ENCODE measurements at regions not wholly inside any gene's neighbourhood (a gene's known extent, or its start where the extent isn't known, plus 50 kb on each side); places are given as distances from the start of the nearest gene placed in this dataset.

- Histone ChIP-seq H3K36me3 (no peaks in the 10 kb centered on the region), H3K4me3 (no peak overlapping the region), H3K9me3 (peaks cover 0 to 3% of the 10 kb centered on the region in 2 donors), H3K27ac (no peak overlapping the region), H3K27me3 (no peaks in the 10 kb centered on the region), H3K4me1 (no peaks in the 10 kb centered on the region)
- no peak for DNase-seq (ENCODE audit: low spot score)
- no peak for TF ChIP-seq CTCF (IDR thresholded peaks at IDR 0.05)
Observed at GRCh38 chr10:117674201-117674600, 131.7 kb downstream of the EMX2 start.

GRCh38 chr10:117674646-117675045 is 132.1 kb downstream of the EMX2 start:
- Histone ChIP-seq H3K27me3 (no peaks in the 10 kb centered on the region), H3K27ac (no peak overlapping the region), H3K4me3 (no peak overlapping the region), H3K36me3 (no peaks in the 10 kb centered on the region), H3K9me3 (peaks cover 0 to 3% of the 10 kb centered on the region in 2 donors), H3K4me1 (no peaks in the 10 kb centered on the region)
- no peak for DNase-seq (ENCODE audit: low spot score)
- no peak for TF ChIP-seq CTCF (IDR thresholded peaks at IDR 0.05)

- Histone ChIP-seq H3K4me1 (no peaks in the 10 kb centered on the region), H3K36me3 (no peaks in the 10 kb centered on the region), H3K4me3 (no peak overlapping the region), H3K9me3 (peaks cover 0 to 3% of the 10 kb centered on the region in 2 donors), H3K27me3 (no peaks in the 10 kb centered on the region), H3K27ac (no peak overlapping the region)
- DNase-seq (ENCODE audit: low spot score), result no peak
- no peak for TF ChIP-seq CTCF (IDR thresholded peaks at IDR 0.05)
Observed at GRCh38 chr10:117675514-117676055, 133.0 kb downstream of the EMX2 start.

GRCh38 chr10:117677239-117677638 is 134.7 kb downstream of the EMX2 start:
- H3K27ac ChIP-seq, result no peak overlapping the region

GRCh38 chr10:117677890-117678500 is 135.4 kb downstream of the EMX2 start:
- peaks cover 0 to 3% of the 10 kb centered on the region in 2 donors for H3K9me3 ChIP-seq
- no peak overlapping the region for H3K4me3 ChIP-seq
- no peak for DNase-seq (ENCODE audit: low spot score)
- H3K27me3 ChIP-seq, result no peaks in the 10 kb centered on the region
- no peaks in the 10 kb centered on the region for H3K36me3 ChIP-seq
- no peaks in the 10 kb centered on the region for H3K4me1 ChIP-seq
- H3K27ac ChIP-seq, result no peak overlapping the region
- no peak for TF ChIP-seq CTCF (IDR thresholded peaks at IDR 0.05)

More at GRCh38 chr10:117677239-117677638, 134.7 kb downstream of the EMX2 start:
- H3K36me3 ChIP-seq, result no peaks in the 10 kb centered on the region
- H3K4me3 ChIP-seq, result no peak overlapping the region
- no peaks in the 10 kb centered on the region for H3K27me3 ChIP-seq
- H3K9me3 ChIP-seq, result peaks cover 0 to 3% of the 10 kb centered on the region in 2 donors
- TF ChIP-seq CTCF (IDR thresholded peaks at IDR 0.05), result no peak
- no peaks in the 10 kb centered on the region for H3K4me1 ChIP-seq
- DNase-seq (ENCODE audit: low spot score), result no peak

- no peak overlapping the region for H3K27ac ChIP-seq
- no peaks in the 10 kb centered on the region for H3K36me3 ChIP-seq
- no peaks in the 10 kb centered on the region for H3K4me1 ChIP-seq
- H3K27me3 ChIP-seq, result no peaks in the 10 kb centered on the region
- no peak for TF ChIP-seq CTCF (IDR thresholded peaks at IDR 0.05)
- no peak overlapping the region for H3K4me3 ChIP-seq
- H3K9me3 ChIP-seq, result peaks cover 0 to 3% of the 10 kb centered on the region in 2 donors
- DNase-seq (ENCODE audit: low spot score), result no peak
Observed at GRCh38 chr10:117680601-117681000, 138.1 kb downstream of the EMX2 start.

All from right atrium auricular region (tissue), 2 donors.